Loucy (cell line): ENCODE measurements at regions not wholly inside any gene's neighbourhood (a gene's known extent, or its start where the extent isn't known, plus 50 kb on each side); places are given as distances from the start of the nearest gene placed in this dataset.

ENCODE experiments used
- CTCF ChIP-seq: fragments of 200-600 bp; sonication (generic); conservative IDR thresholded peaks from 2 replicates; pipeline ENCODE4 v1.5.1; 2014; ENCODE audit warnings: mild to moderate bottlenecking, antibody characterized with exemption, low read length
- EZH2phosphoT487 ChIP-seq: fragments of 200-600 bp; IDR thresholded peaks from 2 replicates; pipeline ENCODE4 v1.6.1; 2018; ENCODE audit warnings: antibody characterized with exemption, mild to moderate bottlenecking, moderate library complexity, borderline replicate concordance

DNA sequence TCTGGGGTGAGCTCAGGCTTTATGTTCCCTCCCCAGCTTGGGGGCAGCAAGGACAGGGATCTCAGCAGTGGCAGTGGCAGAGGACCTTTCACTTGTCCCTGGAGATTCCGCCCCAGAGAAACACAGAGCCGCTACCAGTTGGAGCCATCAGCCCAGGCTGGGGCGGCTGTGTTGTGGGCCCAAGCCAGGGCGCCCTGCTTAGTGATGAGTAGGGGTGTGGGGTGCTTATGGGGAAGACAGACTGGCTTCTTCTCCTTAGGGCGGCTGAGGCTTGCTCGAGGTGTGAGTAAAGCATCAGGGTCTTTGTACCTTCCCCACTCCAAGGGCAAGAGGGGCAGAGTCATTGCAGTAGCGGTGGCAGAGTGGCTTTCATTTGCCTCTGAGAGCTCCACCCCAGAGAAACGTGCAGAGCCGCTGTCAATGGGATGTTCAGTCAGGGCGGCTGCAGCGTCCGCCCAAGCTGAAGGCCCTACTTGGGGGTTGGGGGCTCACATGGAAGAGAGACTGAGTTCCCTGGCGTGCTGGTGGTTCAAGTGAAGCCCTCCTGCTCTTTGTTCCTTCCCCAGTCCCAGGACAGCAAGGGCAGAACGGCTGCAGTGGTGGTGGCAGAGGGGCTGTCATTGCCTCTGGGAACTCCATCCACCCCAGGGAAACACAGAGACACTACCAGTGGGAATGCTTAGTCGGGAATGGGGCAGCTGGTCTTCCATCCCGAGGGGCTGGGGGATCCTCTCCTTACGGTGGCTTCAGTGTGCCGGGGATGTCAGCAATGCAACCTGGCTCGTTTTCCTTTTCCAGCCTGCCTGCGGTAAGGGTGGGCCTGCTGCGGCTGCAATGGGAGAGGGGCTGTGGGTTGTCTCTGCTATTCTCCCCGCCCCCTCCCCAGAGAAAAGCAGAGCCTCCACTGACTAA lies 2142.5 kb upstream of the TENM3 start:
- TF ChIP-seq CTCF (no peak), EZH2phosphoT487 (no peak)
